Body of pancreas (tissue), 4 donors: ENCODE measurements at regions not wholly inside any gene's neighbourhood (a gene's known extent, or its start where the extent isn't known, plus 50 kb on each side); places are given as distances from the start of the nearest gene placed in this dataset.

ENCODE experiments used
- POLR2A ChIP-seq, 3 donors: fragments of 450-650 bp; IDR thresholded peaks; one replicate each; pipeline ENCODE4 v1.6.1; 2016; ENCODE audit warnings: antibody characterized with exemption in 3 of 3, mild to moderate bottlenecking in 2 of 3
- TF ChIP-seq, protein P1 (sequence below), 7 experiments: fragments of 450-650 bp in 4 of 7; fragments of 200-600 bp in 3 of 7; sonication (generic) in 3 of 7; IDR thresholded peaks; one replicate each; pipeline ENCODE4 v1.5.1; 2016 to 2019; ENCODE audit warnings: antibody characterized with exemption in 7 of 7

DNA sequence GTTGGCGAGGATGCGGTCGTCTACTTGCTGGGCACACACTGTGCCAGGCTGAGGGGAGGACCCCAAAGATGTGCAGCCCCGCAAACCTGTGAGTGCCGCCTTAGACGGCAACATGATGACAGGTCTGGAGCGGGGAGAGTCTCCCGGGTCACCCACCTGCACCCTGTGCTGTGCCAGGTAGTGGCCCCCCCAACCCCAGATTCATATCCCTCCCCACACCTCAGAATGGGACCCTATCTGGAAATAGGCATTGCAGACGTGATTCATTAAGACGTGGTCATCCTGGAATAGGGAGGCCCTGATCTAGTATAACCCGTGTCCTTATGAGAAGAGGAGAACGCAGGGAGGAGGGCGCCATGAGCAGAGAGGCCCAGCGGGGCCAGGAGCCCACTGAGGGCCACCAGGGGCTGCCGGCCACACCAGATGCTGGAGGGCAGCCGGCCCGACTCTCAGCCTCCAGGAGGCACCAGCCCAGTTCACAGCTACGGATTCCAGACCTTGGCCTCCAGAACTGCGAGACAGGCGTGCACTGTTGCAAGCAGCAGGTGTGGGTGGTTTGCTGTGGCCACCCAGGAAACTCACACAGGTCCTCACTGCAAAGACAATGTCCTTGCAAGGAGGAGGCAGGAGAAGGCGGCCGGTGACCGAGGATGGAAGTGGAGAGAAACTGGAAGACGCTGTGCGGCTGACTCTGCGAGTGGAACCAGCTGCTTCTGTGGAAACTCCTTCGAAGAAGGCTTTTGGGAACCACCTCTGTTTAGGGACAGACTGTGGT, 131.9 kb upstream of the LPCAT1 start:
- TF ChIP-seq, protein P1, sequence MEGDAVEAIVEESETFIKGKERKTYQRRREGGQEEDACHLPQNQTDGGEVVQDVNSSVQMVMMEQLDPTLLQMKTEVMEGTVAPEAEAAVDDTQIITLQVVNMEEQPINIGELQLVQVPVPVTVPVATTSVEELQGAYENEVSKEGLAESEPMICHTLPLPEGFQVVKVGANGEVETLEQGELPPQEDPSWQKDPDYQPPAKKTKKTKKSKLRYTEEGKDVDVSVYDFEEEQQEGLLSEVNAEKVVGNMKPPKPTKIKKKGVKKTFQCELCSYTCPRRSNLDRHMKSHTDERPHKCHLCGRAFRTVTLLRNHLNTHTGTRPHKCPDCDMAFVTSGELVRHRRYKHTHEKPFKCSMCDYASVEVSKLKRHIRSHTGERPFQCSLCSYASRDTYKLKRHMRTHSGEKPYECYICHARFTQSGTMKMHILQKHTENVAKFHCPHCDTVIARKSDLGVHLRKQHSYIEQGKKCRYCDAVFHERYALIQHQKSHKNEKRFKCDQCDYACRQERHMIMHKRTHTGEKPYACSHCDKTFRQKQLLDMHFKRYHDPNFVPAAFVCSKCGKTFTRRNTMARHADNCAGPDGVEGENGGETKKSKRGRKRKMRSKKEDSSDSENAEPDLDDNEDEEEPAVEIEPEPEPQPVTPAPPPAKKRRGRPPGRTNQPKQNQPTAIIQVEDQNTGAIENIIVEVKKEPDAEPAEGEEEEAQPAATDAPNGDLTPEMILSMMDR (IDR thresholded peaks at IDR 0.05), result no peak
- no peak for TF ChIP-seq POLR2A (IDR thresholded peaks at IDR 0.05)
